Nephron (organoid): ENCODE measurements at regions not wholly inside any gene's neighbourhood (a gene's known extent, or its start where the extent isn't known, plus 50 kb on each side); places are given as distances from the start of the nearest gene placed in this dataset.
A peak's percentile ranks its signal among the peaks of the same experiment; 100 is the strongest.
"Not testable (repeated sequence)": the region's sequence is repeated elsewhere in the genome, so short reads cannot be mapped to it uniquely, and the experiment has no call there.

Source experiments
- H3K27ac Mint-ChIP-seq, 3 experiments: 2 replicates each; pipeline ENCODE4 v1.8.0; 2020; ENCODE audit warnings: mixed read lengths in 3 of 3, mild to moderate bottlenecking in 2 of 3, moderate library complexity in 1 of 3
- H3K27me3 Mint-ChIP-seq: 2 replicates; pipeline ENCODE4 v1.8.0; 2021; ENCODE audit warnings: low read depth, mild to moderate bottlenecking, moderate library complexity, mixed read lengths
- H3K36me3 Mint-ChIP-seq: 2 replicates; pipeline ENCODE4 v1.8.0; 2020; ENCODE audit warnings: low read depth, mixed read lengths
- H3K4me1 Mint-ChIP-seq: 2 replicates; pipeline ENCODE4 v1.8.0; 2020; ENCODE audit warnings: mixed read lengths
- H3K4me3 Mint-ChIP-seq, 3 experiments: 2 replicates each; pipeline ENCODE4 v1.8.0; 2020; ENCODE audit warnings: mild to moderate bottlenecking in 3 of 3, mixed read lengths in 3 of 3, moderate library complexity in 2 of 3
- H3K9me3 Mint-ChIP-seq: 2 replicates; pipeline ENCODE4 v1.8.0; 2020; ENCODE audit warnings: mixed read lengths
- CTCF ChIP-seq, 3 experiments: fragments of 200-600 bp; sonication (generic); IDR thresholded peaks; one replicate each; pipeline ENCODE4 v1.5.0; 2021; ENCODE audit warnings: antibody characterized with exemption in 3 of 3; ENCODE audit not compliant: unreplicated experiment in 3 of 3

DNA sequence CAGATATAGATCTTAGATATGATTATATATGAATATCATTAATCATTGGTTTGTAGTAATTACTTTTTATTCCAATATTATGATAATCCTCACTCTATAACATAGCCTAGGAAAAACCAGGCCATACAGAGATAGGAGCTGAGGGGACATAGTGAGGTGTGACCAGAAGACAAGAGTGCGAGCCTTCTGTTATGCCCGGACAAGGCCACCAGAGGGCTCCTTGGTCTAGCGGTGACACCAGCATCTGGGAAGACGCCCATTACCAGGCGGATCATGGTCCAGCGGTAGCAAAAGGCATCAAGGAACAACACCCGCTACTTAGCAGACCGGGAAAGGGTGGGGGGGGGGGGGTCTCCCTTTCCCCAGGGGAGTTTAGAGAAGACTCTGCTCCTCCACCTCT is 96.4 kb upstream of the WSB1 start:
- not testable (repeated sequence) for H3K36me3 Mint-ChIP-seq, H3K27ac Mint-ChIP-seq, H3K4me1 Mint-ChIP-seq, H3K27me3 Mint-ChIP-seq, H3K4me3 Mint-ChIP-seq
- TF ChIP-seq CTCF (IDR thresholded peaks at IDR 0.05; ENCODE audit: unreplicated experiment in 3 of 3) = peak in 1 of 3 experiments; percentile 8
- peaks cover 26% of the 10 kb centered on the region for H3K9me3 Mint-ChIP-seq

- H3K4me1 Mint-ChIP-seq = no peaks in the 10 kb centered on the region
- H3K27me3 Mint-ChIP-seq = no peaks in the 10 kb centered on the region
- H3K27ac Mint-ChIP-seq = no peak overlapping the region
- TF ChIP-seq CTCF (IDR thresholded peaks at IDR 0.05; ENCODE audit: unreplicated experiment in 3 of 3) = no peak
- H3K4me3 Mint-ChIP-seq = no peak overlapping the region
- no peaks in the 10 kb centered on the region for H3K36me3 Mint-ChIP-seq
- peaks cover 28% of the 10 kb centered on the region for H3K9me3 Mint-ChIP-seq
Measured at GRCh38 chr17:27199948-27200347, 94.0 kb upstream of the WSB1 start.

- Mint-ChIP-seq H3K27ac (no peak overlapping the region), H3K9me3 (peaks cover 24% of the 10 kb centered on the region), H3K4me3 (no peak overlapping the region), H3K4me1 (no peaks in the 10 kb centered on the region), H3K36me3 (no peaks in the 10 kb centered on the region), H3K27me3 (no peaks in the 10 kb centered on the region)
- no peak for TF ChIP-seq CTCF (IDR thresholded peaks at IDR 0.05; ENCODE audit: unreplicated experiment in 3 of 3)
Measured at GRCh38 chr17:27200476-27200875, 93.4 kb upstream of the WSB1 start.

- H3K4me1 Mint-ChIP-seq = no peaks in the 10 kb centered on the region
- H3K36me3 Mint-ChIP-seq = no peaks in the 10 kb centered on the region
- no peak for TF ChIP-seq CTCF (IDR thresholded peaks at IDR 0.05; ENCODE audit: unreplicated experiment in 3 of 3)
- peaks cover 12% of the 10 kb centered on the region for H3K9me3 Mint-ChIP-seq
- H3K4me3 Mint-ChIP-seq = no peak overlapping the region
- H3K27ac Mint-ChIP-seq = no peak overlapping the region
- no peaks in the 10 kb centered on the region for H3K27me3 Mint-ChIP-seq
Measured at GRCh38 chr17:27203241-27203640, 90.7 kb upstream of the WSB1 start.

GRCh38 chr17:27206447-27206846 is 87.5 kb upstream of the WSB1 start:
- no peak overlapping the region for H3K27ac Mint-ChIP-seq
- no peak for TF ChIP-seq CTCF (IDR thresholded peaks at IDR 0.05; ENCODE audit: unreplicated experiment in 3 of 3)
- H3K27me3 Mint-ChIP-seq = no peaks in the 10 kb centered on the region
- no peaks in the 10 kb centered on the region for H3K36me3 Mint-ChIP-seq
- H3K4me3 Mint-ChIP-seq = no peak overlapping the region
- no peaks in the 10 kb centered on the region for H3K4me1 Mint-ChIP-seq
- peaks cover 7% of the 10 kb centered on the region for H3K9me3 Mint-ChIP-seq

- H3K36me3 Mint-ChIP-seq = no peaks in the 10 kb centered on the region
- H3K9me3 Mint-ChIP-seq = peaks cover 7% of the 10 kb centered on the region
- H3K27ac Mint-ChIP-seq = no peak overlapping the region
- no peaks in the 10 kb centered on the region for H3K27me3 Mint-ChIP-seq
- no peak for TF ChIP-seq CTCF (IDR thresholded peaks at IDR 0.05; ENCODE audit: unreplicated experiment in 3 of 3)
- H3K4me3 Mint-ChIP-seq = no peak overlapping the region
- no peaks in the 10 kb centered on the region for H3K4me1 Mint-ChIP-seq
Measured at GRCh38 chr17:27207073-27207513, 86.8 kb upstream of the WSB1 start.

DNA sequence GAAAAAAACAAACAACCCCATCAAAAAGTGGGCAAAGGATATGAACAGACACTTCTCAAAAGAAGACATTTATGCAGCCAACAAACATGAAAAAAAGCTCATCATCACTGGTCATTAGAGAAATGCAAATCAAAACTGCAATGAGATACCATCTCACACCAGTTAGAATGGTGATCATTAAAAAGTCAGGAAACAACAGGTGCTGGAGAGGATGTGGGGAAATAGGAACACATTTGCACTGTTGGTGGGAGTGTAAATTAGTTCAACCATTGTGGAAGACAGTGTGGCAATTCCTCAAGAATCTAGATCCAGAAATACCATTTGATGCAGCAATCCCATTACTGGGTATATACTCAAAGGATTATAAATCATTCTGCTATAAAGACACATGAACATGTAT is 85.5 kb upstream of the WSB1 start:
- not testable (repeated sequence) for H3K36me3 Mint-ChIP-seq, H3K9me3 Mint-ChIP-seq, H3K27me3 Mint-ChIP-seq, H3K27ac Mint-ChIP-seq, H3K4me3 Mint-ChIP-seq, H3K4me1 Mint-ChIP-seq
